HG02973 (cell line): ENCODE measurements at regions not wholly inside any gene's neighbourhood (a gene's known extent, or its start where the extent isn't known, plus 50 kb on each side); places are given as distances from the start of the nearest gene placed in this dataset.
"Not testable (repeated sequence)": the region's sequence is repeated elsewhere in the genome, so short reads cannot be mapped to it uniquely, and the experiment has no call there.

Source experiments
- ATAC-seq: cut with Tn5 transposase; IDR thresholded peaks from one replicate; pipeline ENCODE4 v1.9.1; 2021; ENCODE audit warnings: moderate library complexity; ENCODE audit not compliant: unreplicated experiment

- ATAC-seq: no peak
Observed at GRCh38 chr5:92841604-92842155, 739.3 kb downstream of the NR2F1-AS1 start.

DNA sequence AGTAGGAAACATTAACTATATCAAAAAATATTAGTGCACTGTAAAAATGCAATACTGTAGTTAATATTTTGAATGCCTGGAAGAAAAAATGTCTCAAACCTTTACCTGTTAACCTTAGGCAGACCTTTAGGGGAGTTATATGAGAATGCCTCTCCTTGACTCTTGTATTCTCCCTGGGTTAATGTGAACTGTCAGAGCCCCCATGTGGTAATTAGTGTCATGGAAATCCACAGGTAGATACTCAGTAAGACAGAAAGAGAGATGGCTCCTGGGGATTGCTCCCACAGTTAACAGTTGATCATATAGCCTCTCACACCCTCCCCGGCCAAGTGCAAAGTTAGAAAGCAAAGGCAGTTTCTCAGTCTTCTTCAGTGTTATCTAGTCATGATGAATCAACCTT, 742.8 kb downstream of the NR2F1-AS1 start:
- no peak for ATAC-seq

GRCh38 chr5:92836855-92837755, 743.9 kb downstream of the NR2F1-AS1 start:
- ATAC-seq: no peak

DNA sequence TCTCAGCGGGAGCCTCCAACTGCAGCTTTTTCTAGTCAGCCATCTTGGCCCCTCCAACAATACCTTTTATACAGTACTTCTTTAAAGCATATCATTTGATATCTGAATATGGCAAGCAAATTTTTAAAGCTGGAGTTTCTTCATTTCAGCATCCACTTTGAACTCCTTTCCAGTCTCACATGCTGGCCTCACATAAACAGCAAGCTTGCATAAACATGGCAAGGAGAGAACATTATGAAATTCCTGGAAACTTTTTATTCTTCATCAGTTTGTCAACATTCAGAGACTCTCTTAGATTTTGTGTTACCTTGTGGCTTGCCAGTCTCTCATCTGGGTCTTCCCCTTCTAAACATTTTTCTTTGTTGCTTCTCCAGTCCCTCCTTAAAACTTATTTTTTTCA, 745.3 kb downstream of the NR2F1-AS1 start:
- ATAC-seq: no peak

DNA sequence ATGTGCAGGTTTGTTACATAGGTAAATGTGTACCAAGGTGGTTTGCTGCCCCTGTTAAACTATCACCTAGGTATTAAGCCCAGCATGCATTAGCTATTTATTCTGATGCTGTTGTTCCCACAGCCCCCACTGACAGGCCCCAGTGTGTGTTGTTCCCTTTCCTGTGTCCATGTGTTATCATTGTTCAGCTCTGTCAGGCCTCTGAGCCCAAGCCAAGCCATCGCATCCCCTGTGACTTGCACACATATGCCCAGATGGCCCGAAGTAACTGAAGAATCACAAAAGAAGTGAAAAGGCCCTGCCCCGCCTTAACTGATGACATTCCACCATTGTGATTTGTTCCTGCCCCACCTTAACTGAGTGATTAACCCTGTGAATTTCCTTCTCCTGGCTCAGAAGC, 757.5 kb downstream of the NR2F1-AS1 start:
- ATAC-seq: not testable (repeated sequence)

DNA sequence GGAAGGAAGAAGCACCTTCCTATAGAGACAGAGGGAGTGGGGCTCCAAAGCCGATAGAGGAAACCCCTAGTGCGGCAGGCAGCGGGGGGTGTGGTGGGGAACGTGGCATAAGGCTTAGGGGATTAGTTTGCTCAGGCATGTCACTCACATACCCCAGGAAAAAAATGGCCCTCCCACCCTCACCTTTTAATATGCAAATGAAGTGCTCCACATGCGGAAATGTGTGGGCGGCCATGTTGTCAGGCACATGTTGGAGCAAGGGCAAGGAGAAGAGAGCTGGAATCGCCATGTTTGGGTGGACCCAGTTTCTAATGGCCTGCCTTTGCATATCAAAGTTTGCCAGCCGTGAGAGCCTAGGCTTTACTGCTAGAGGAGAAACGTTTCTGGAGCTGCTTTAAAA, 758.8 kb downstream of the NR2F1-AS1 start:
- no peak for ATAC-seq

- ATAC-seq: no peak
Observed at GRCh38 chr5:92809855-92810465, 771.1 kb downstream of the NR2F1-AS1 start.

- no peak for ATAC-seq
Observed at GRCh38 chr5:92808474-92808873, 772.5 kb downstream of the NR2F1-AS1 start.

DNA sequence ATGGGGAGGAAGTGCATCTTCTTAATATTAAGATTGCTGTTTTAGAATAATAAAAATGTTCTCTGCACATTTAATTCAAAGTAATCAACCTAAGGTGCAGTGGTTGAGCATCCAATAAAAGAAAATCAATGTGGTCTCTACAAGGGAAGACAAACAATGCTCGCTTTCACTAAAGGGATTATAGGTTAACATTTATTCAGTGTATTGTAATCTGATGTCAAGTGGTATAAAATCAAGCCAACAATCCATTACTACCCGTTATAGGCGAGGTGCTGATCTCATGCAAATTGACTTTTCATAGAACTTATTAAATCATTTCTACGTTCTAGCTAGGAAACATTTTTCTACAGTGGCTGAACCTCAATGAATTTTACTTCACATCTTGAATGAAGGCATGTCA, 773.9 kb downstream of the NR2F1-AS1 start:
- ATAC-seq: no peak

GRCh38 chr5:92805446-92805845, 775.6 kb downstream of the NR2F1-AS1 start:
- ATAC-seq: no peak

- no peak for ATAC-seq
Observed at GRCh38 chr5:92801911-92802310, 779.1 kb downstream of the NR2F1-AS1 start.

DNA sequence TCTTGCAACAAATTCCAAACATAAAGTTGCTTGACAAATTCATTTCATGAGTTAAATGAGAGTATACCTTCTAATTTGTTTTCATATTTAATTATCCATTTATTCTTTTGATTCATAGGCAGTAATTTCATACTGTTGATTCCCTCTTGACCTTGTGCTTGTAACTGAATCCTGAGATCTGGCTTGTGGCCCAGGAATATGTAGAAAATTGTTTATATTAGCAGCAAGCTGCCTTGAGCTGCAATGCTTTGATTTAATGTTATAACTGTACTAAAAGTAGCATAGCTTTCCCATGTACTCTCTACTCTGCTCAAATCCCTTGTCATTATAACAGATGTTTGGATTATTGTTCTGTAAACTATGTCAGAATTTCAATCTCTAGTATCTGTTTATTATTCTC, 780.7 kb downstream of the NR2F1-AS1 start:
- no peak for ATAC-seq

DNA sequence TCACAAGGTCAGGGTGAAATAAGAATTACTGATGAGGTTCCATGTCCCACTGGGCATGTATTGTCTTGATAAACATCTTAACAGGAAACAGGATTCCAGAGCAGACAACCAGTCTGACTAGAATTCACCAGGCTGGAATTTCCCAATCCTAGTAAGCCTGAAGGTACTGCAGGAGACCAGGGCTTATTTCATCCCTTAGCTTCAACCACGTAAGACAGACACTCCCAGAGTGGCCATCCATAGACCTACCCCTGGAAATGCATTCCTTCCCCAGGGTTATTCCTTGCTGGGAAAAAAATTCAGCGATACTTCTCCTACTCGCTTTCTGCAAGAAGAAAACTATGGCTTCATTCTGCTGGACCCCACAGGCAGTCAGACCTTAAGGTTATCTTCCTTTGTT, 785.4 kb downstream of the NR2F1-AS1 start:
- no peak for ATAC-seq

DNA sequence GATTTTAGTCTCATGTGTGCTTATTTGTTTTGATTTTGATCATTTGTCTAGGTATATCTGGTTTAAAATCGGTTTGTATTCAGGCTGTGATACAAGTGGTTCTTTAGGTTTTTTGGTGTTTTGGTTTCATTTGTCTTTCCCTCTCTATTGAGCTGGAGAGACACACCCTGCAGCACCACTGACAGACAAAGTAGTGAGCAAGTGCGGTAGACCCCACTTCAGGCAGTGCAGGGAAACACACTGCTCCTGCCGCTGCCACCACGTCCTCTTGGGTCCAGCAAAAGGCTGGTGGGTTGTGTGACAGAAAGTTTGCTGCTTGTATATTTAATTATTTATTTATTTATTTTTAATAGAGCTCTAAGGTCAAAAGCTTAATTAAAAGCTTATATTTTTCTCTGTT, 801.0 kb downstream of the NR2F1-AS1 start:
- no peak for ATAC-seq

DNA sequence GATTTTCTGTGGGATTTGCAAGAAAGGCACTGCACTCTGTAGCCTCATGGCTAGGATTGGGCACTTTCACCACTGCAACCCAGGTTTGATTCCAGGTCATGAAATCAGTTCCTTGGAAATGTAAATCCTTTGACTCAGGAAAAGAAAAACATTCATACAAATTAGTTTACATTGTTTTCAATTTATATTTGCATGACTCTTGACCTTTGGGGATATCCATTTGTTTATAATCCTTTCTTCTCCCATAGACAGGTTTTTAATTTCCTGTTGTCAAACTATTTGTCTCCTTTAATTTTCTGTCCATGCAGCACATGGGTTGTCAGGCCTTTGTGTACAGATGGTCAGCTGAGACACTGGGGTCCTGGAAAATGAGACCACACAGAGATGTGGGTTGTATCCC, 801.5 kb downstream of the NR2F1-AS1 start:
- no peak for ATAC-seq

DNA sequence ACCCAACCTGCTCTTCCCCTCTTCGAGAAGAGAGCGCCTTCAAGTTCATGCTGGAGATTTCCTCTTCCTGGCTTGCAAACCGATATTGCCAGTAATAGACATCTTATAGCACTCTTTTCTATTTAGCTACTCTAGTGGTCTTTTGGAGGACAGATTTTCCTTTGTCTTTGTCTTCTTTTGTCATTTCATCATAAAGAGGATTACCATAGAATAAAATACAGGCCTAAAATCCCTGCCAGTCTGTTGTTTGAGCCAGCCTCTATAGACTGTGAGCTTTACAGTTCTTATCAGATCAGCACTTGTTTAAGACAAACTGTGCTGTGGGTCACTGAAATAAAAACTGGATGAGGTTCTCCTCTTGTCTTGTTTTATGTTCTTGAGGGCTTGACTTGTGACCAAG, 802.8 kb downstream of the NR2F1-AS1 start:
- ATAC-seq: no peak

GRCh38 chr5:92777421-92777820, 803.6 kb downstream of the NR2F1-AS1 start:
- ATAC-seq: no peak

DNA sequence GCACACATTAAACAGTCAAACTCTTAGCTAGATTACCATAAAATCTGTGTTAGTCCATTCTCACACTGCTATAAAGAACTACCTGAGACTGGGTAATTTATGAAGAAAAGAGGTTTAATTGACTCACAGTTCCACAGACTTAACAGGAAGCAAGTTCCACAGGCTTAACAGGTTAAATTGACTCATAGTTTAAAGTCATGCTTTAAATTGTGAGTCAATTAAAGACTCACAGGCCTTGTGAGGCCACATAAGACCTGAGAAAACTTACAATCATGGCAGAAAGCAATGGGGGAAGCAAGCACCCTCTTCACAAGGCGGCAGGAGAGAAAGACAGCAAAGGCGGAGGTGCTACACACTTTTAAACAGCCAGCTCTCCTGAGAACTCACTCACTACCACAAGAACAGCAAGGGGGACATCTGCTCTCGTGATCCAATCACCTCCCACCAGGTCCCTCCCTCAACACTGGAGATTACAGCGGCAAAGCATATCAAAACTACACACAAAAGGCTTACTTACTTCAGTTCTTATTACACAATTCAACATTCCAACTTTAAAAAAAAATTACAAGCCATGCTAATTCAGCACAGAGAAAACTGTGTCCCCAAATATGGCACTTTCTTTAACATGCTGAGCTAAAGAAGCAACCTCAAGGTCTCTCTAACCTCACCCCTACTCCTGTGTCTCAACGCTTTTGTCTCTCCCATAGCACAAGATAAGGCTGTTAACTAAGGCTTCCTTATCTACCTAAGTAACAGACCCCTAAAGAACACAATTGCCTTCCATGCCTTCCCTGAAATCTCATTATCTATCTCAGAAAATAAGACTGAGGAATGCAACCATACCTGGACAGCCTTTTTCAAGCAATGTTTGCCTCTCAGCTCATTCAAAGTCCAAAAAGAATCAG, 805.1 kb downstream of the NR2F1-AS1 start:
- ATAC-seq: no peak

GRCh38 chr5:92769978-92770377, 811.0 kb downstream of the NR2F1-AS1 start:
- no peak for ATAC-seq

DNA sequence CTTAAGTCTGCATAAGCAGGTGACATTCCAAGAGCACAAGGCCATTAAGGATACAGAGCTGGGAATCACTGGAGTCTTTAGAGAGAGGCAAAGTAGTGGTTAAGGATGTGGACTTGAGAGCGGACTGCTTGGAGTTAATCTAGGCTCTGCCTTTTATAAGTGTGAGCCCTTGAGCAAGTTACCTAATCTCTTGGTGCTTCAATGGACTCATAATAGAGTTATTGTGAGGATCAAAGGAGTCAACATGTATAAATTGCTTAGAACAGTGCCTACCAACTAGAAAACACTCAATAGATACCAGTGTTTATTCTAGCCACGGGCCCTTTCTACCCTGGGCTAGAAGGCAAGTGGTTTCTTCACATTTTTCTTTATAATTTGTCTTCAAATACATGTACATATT, 819.4 kb downstream of the NR2F1-AS1 start:
- no peak for ATAC-seq

DNA sequence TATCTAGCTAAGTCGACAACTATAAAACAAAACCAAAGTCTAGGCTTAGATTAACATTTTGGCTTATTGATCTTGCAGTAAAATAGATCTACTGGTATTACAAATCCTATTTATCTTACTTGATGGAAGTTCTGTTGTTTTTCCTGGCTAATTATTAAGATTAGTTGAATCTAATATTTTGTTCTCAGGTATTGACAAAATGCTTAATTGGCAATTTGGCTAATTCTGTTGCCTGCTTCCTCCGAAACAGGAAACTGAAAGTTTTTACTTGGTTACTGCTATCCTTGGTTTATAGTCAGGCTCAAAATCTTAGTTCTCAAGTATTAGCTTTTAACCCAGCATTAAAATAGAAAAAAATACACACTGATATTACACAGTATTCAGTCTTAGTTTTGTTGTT, 820.5 kb downstream of the NR2F1-AS1 start:
- no peak for ATAC-seq
